Omental fat pad (tissue), 3 donors: ENCODE measurements at regions not wholly inside any gene's neighbourhood (a gene's known extent, or its start where the extent isn't known, plus 50 kb on each side); places are given as distances from the start of the nearest gene placed in this dataset.

Experiments used
- ATAC-seq: fragments of 150-250 bp; one replicate; pipeline ENCODE4 v1.9.1; 2016; ENCODE audit warnings: mild to moderate bottlenecking, moderate library complexity; ENCODE audit not compliant: low FRiP score
- DNase-seq: peaks from one replicate; pipeline ENCODE4 v3.0.0-alpha.2; 2019; ENCODE audit warnings: low spot score
- CTCF ChIP-seq, 3 donors: fragments of 450-650 bp; IDR thresholded peaks; one replicate each; pipeline ENCODE4 v1.5.1; 2016 to 2017; ENCODE audit warnings: antibody characterized with exemption in 3 of 3, mild to moderate bottlenecking in 3 of 3, moderate library complexity in 2 of 3

GRCh38 chr15:46260937-46261336, 626.1 kb downstream of the SQOR start:
- ATAC-seq: no peak
- no peak for TF ChIP-seq CTCF (IDR thresholded peaks at IDR 0.05)
- DNase-seq: no peak

- DNase-seq (no peak), ATAC-seq (no peak)
- no peak for TF ChIP-seq CTCF (IDR thresholded peaks at IDR 0.05)
These were observed 631.0 kb downstream of the SQOR start for GRCh38 chr15:46265664-46266347.

- ATAC-seq (no peak), DNase-seq (no peak)
- no peak for TF ChIP-seq CTCF (IDR thresholded peaks at IDR 0.05)
These were observed 631.8 kb downstream of the SQOR start for GRCh38 chr15:46266661-46267060.

- ATAC-seq (no peak), DNase-seq (no peak)
- TF ChIP-seq CTCF (IDR thresholded peaks at IDR 0.05): no peak
These were observed 635.8 kb downstream of the SQOR start for GRCh38 chr15:46270481-46271147.

- DNase-seq (no peak), ATAC-seq (no peak)
- no peak for TF ChIP-seq CTCF (IDR thresholded peaks at IDR 0.05)
These were observed 640.9 kb downstream of the SQOR start for GRCh38 chr15:46275701-46276100.

GRCh38 chr15:46277451-46277850, 642.6 kb downstream of the SQOR start:
- DNase-seq: no peak
- no peak for TF ChIP-seq CTCF (IDR thresholded peaks at IDR 0.05)
- no peak for ATAC-seq

GRCh38 chr15:46278062-46278461, 643.2 kb downstream of the SQOR start:
- no peak for DNase-seq
- no peak for TF ChIP-seq CTCF (IDR thresholded peaks at IDR 0.05)
- no peak for ATAC-seq
